Activated CD8-positive, alpha-beta T cell treated with anti-CD3 and anti-CD28 coated beads, Interleukin-2, amount 10 ng/mL, durations not matched to agents 7 days and 5 days (primary cell): ENCODE measurements at regions not wholly inside any gene's neighbourhood (a gene's known extent, or its start where the extent isn't known, plus 50 kb on each side); places are given as distances from the start of the nearest gene placed in this dataset.

ENCODE experiments used
- ATAC-seq: fragments of 150-1000 bp; cut with Tn5 transposase; one replicate; pipeline ENCODE4 v1.10.0; 2021; ENCODE audit warnings: moderate library complexity
- CTCF ChIA-PET: fragments of 350-600 bp; sonication (Branson Sonifier 250); formaldehyde crosslinking; loops from one replicate; lab custom pipeline; 2021; ENCODE audit warnings: antibody characterized with exemption; lab: Charles Lee
- POLR2A ChIA-PET: fragments of 350-600 bp; sonication (Branson Sonifier 250); formaldehyde crosslinking; loops from one replicate; lab custom pipeline; 2021; ENCODE audit warnings: antibody characterized with exemption; lab: Charles Lee
- DNase-seq: peaks from one replicate; pipeline ENCODE4 v3.0.0-alpha.2; 2020
- H3K27ac Mint-ChIP-seq: one replicate; pipeline ENCODE4 v1.8.0; 2021; ENCODE audit warnings: mild to moderate bottlenecking, mixed read lengths
- H3K27me3 Mint-ChIP-seq: one replicate; pipeline ENCODE4 v1.8.0; 2021; ENCODE audit warnings: low read depth, mixed read lengths
- H3K36me3 Mint-ChIP-seq: one replicate; pipeline ENCODE4 v1.8.0; 2021; ENCODE audit warnings: low read depth, mixed read lengths
- H3K4me1 Mint-ChIP-seq: one replicate; pipeline ENCODE4 v1.8.0; 2021; ENCODE audit warnings: low read depth, mixed read lengths
- H3K4me3 Mint-ChIP-seq: one replicate; pipeline ENCODE4 v1.8.0; 2021; ENCODE audit warnings: mild to moderate bottlenecking, mixed read lengths
- H3K9me3 Mint-ChIP-seq: one replicate; pipeline ENCODE4 v1.8.0; 2022; ENCODE audit warnings: mixed read lengths; ENCODE audit not compliant: insufficient read depth

DNA sequence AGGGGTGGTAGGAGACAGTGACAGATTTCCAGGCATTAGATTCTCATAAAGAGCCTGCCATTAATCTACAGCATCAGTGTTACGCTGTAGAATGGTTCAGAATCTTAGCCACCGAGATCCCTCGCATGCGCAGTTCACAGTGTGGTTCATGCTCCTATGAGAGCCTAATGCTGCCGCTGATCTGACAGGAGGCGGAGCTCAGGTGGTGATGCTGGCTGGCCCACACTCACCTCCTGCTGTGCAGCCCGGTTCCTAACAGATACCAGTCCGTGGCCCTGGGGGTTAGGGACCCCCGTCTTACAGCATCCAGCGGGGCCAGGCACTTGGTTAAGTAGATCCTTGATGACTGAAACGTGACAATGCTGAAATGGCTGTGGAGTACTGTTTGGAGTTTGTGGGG, 163.6 kb upstream of the C1orf21 start:
- POLR2A ChIA-PET = no interaction called here

DNA sequence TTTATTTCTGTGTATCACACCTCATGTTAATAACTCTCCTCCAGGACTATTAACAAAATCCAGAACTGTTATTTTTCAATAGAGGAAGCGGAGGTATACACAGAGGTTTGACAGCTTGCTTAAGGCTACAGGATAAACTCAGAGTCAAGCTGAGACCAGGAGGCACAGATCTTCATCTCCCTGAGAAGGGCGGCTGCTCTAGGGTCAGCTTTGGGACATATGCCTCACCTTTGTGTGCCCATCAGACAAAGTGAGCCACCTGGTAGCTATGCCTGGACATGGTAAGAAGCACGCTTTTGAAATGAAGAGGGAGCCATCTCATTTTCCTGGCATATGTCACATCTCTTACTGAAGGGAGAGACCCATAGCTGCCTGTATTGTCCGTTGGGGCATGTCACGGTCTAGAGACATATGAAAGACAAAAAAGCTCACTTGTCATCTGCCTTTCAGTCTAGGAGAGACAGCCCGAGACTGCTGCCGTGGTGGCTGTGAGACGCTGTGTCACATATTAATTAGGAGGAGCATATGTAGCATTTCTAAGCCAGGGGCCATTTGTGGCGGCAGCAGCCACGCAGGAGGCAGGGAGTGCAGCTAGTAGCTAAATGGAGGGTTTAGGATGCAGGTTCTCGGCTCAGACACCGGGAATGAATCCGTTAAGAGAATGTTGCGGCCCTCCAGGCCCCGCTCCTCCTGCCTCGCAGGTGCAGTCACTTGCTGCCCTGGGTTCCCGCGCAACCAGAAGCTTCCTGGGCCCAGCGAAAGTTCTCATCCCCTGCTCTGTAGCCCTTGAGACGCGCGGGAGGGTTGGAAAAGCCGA, 161.3 kb upstream of the C1orf21 start:
- ChIA-PET CTCF (no interaction called here), POLR2A (no interaction called here)
- H3K4me3 Mint-ChIP-seq = no peak overlapping the region
- ATAC-seq = no peak
- DNase-seq = no peak
- H3K9me3 Mint-ChIP-seq = no peaks in the 10 kb centered on the region
- no peaks in the 10 kb centered on the region for H3K27me3 Mint-ChIP-seq
- H3K36me3 Mint-ChIP-seq = no peaks in the 10 kb centered on the region
- no peak overlapping the region for H3K27ac Mint-ChIP-seq
- no peaks in the 10 kb centered on the region for H3K4me1 Mint-ChIP-seq

More for the DNA sequence above, 163.6 kb upstream of the C1orf21 start:
- Mint-ChIP-seq H3K4me3 (no peak overlapping the region), H3K9me3 (no peaks in the 10 kb centered on the region), H3K27ac (no peak overlapping the region), H3K36me3 (no peaks in the 10 kb centered on the region), H3K4me1 (no peaks in the 10 kb centered on the region), H3K27me3 (no peaks in the 10 kb centered on the region)
- CTCF ChIA-PET = interaction anchor here (1.2 to 2.6 kb wide), 6 partner anchors 70 to 578 kb away, joined by 3 to 14 read pairs (median 4); no protein-coding TSS in a partner anchor
- ATAC-seq = no peak
- no peak for DNase-seq

GRCh38 chr1:184226100-184226487, 160.7 kb upstream of the C1orf21 start:
- Mint-ChIP-seq H3K9me3 (no peaks in the 10 kb centered on the region), H3K4me1 (no peaks in the 10 kb centered on the region), H3K27ac (no peak overlapping the region), H3K36me3 (no peaks in the 10 kb centered on the region), H3K27me3 (no peaks in the 10 kb centered on the region), H3K4me3 (no peak overlapping the region)
- DNase-seq (no peak), ATAC-seq (no peak)
- ChIA-PET POLR2A (no interaction called here), CTCF (no interaction called here)

GRCh38 chr1:184228558-184228957, 158.3 kb upstream of the C1orf21 start:
- no peak for ATAC-seq
- Mint-ChIP-seq H3K36me3 (no peaks in the 10 kb centered on the region), H3K27ac (no peak overlapping the region), H3K4me1 (no peaks in the 10 kb centered on the region), H3K4me3 (no peak overlapping the region), H3K27me3 (no peaks in the 10 kb centered on the region), H3K9me3 (no peaks in the 10 kb centered on the region)
- CTCF ChIA-PET = no interaction called here
- DNase-seq = no peak
- POLR2A ChIA-PET = no interaction called here

DNA sequence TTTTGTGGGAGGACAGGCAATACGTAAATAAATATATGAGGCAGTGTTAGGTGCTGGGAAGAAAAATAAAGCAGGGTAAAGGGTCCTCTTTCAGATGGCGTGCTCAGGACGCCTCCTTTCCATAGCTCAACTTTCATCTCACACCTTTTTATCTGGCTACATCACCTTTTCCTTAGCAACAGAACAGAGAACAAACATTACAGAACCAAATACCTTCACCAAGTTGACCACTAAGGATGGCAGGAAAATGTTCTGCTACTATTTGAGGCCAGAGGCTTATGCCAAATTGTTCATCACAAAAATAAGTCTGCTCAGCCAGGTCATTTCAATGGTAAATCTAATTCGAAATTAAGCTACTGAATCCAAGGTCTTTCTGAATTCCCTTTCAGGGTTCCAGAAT, 149.2 kb upstream of the C1orf21 start:
- no peaks in the 10 kb centered on the region for H3K36me3 Mint-ChIP-seq
- no peak overlapping the region for H3K4me3 Mint-ChIP-seq
- H3K27ac Mint-ChIP-seq = no peak overlapping the region
- H3K27me3 Mint-ChIP-seq = peaks cover 2% of the 10 kb centered on the region
- DNase-seq (no peak), ATAC-seq (no peak)
- no peaks in the 10 kb centered on the region for H3K4me1 Mint-ChIP-seq
- POLR2A ChIA-PET = no interaction called here
- no peaks in the 10 kb centered on the region for H3K9me3 Mint-ChIP-seq
- CTCF ChIA-PET = interaction anchor here (1.4 kb wide), 1 partner anchor 10 kb away, joined by 5 read pairs; no protein-coding TSS in a partner anchor

DNA sequence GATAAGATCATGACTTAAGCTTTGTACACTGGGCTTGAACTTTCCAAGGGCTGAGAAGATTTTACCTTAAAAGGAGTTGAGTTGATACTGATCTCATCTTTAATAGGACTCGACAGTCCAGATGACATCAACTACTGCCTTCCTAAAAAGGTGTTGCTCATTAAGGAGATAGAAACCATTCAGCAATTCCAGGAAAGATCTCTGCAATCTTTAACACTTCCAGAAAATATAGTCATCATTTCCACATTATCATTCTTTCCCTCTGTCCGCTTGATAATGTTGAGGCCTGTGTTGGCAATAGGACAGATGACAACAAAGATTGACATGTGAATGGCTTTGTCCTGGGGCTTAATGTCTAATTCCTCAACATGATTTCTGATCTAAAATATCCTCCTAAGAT, 145.4 kb upstream of the C1orf21 start:
- ChIA-PET POLR2A (no interaction called here), CTCF (no interaction called here)
- Mint-ChIP-seq H3K9me3 (no peaks in the 10 kb centered on the region), H3K4me1 (no peaks in the 10 kb centered on the region), H3K27me3 (peaks cover 2% of the 10 kb centered on the region), H3K36me3 (no peaks in the 10 kb centered on the region), H3K4me3 (no peak overlapping the region), H3K27ac (no peak overlapping the region)
- ATAC-seq (no peak), DNase-seq (no peak)

GRCh38 chr1:184242507-184242943, 144.3 kb upstream of the C1orf21 start:
- CTCF ChIA-PET = interaction anchor here (0.6 kb wide), 1 partner anchor 99 kb away, joined by 3 read pairs; no protein-coding TSS in a partner anchor

DNA sequence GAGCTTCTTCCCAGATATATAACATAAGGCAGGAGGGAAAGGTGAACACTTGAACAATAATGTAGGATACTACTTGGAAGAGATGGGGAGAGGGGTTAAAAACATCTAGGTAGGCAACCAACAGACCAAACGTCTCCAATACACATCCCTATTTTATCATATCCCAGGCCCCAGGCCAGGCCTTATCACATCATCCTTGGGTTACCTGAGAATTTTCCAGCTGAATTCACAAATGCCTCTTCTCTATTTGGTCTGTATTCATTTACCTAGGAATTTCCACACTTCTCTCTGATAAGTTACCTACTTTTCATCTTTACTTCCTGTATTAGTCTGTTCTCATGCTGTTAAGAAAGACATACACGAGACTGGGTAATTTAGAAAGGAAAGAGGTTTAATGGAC, 141.9 kb upstream of the C1orf21 start:
- no peak for DNase-seq
- no peak overlapping the region for H3K27ac Mint-ChIP-seq
- no peaks in the 10 kb centered on the region for H3K9me3 Mint-ChIP-seq
- no peaks in the 10 kb centered on the region for H3K4me1 Mint-ChIP-seq
- H3K27me3 Mint-ChIP-seq = peaks cover 7% of the 10 kb centered on the region
- POLR2A ChIA-PET = no interaction called here
- no peaks in the 10 kb centered on the region for H3K36me3 Mint-ChIP-seq
- no peak overlapping the region for H3K4me3 Mint-ChIP-seq
- CTCF ChIA-PET = interaction anchor here (1.5 kb wide), 1 partner anchor 419 kb away, joined by 3 read pairs; no protein-coding TSS in a partner anchor
- no peak for ATAC-seq

More at GRCh38 chr1:184242507-184242943, 144.3 kb upstream of the C1orf21 start:
- Mint-ChIP-seq H3K27me3 (peaks cover 7% of the 10 kb centered on the region), H3K4me1 (no peaks in the 10 kb centered on the region), H3K27ac (no peak overlapping the region), H3K9me3 (no peaks in the 10 kb centered on the region), H3K4me3 (no peak overlapping the region), H3K36me3 (no peaks in the 10 kb centered on the region)
- POLR2A ChIA-PET = no interaction called here
- DNase-seq = no peak
- ATAC-seq = no peak

DNA sequence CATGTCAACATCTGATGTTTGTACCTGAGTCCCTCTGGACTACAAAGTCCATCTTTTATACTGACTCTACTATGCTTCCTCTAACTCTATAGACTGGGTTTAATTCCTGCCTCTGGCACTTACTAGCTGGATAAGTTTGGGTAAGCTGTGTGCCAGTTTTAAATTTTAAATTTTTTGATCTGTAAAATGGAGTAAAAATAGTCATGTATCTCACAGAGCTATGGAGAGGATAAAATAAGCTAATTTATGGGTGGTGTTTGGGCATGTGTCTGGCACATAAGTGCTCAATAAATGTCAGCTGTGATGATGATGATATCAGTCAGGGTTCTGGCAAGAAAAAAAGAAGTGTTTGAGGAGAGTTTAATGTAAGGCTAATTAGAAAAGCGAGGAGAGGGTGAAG, 139.2 kb upstream of the C1orf21 start:
- Mint-ChIP-seq H3K9me3 (no peaks in the 10 kb centered on the region), H3K36me3 (no peaks in the 10 kb centered on the region), H3K27ac (no peak overlapping the region), H3K27me3 (peaks cover 5% of the 10 kb centered on the region), H3K4me1 (no peaks in the 10 kb centered on the region), H3K4me3 (no peak overlapping the region)
- DNase-seq = no peak
- ATAC-seq = no peak
- POLR2A ChIA-PET = no interaction called here
- CTCF ChIA-PET = interaction anchor here (1.8 kb wide), 1 partner anchor 10 kb away, joined by 5 read pairs; no protein-coding TSS in a partner anchor

DNA sequence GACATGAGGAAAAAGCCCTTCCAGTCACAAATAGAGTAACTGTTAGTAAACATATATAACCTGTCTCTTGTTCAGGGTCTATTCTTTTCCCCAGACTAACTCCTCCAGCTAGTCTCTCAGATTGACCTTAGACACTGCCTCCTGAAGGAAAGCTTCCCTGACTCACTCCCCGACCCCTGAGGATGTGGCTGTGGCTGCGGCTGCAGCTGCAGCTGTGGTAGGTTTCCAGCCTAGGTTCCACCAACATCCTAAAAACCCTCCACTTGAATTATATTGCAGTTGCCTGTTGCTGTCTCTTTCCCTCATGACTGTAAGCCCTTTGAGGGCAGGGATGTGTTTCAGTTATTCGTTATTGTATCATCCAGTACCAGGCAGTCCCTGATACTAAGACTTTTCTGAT, 132.9 kb upstream of the C1orf21 start:
- Mint-ChIP-seq H3K36me3 (no peaks in the 10 kb centered on the region), H3K4me1 (no peaks in the 10 kb centered on the region), H3K27me3 (no peaks in the 10 kb centered on the region), H3K27ac (no peak overlapping the region), H3K9me3 (no peaks in the 10 kb centered on the region), H3K4me3 (no peak overlapping the region)
- ChIA-PET POLR2A (no interaction called here), CTCF (no interaction called here)
- ATAC-seq = no peak
- no peak for DNase-seq

DNA sequence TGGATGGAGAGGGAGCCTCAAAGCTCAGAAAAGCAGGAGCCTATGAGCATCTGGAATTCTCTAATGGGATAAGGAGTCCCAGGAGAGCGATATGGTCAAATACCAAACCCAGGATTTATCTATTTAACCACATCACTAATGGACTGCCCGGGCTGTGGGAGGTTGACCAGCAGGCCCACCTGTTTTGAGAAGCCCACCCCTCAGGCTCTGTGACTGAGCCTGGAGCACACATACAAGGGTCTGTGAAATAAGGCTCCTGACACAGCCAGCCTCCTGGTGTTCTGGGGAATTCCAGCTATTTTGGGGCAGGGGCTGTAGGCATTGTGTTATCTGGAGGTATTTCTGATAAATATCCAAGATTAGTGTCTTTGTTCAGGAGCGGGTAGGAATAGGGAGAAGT, 132.0 kb upstream of the C1orf21 start:
- ChIA-PET POLR2A (no interaction called here), CTCF (no interaction called here)
- H3K9me3 Mint-ChIP-seq = no peaks in the 10 kb centered on the region

GRCh38 chr1:184255560-184255959, 131.3 kb upstream of the C1orf21 start:
- ChIA-PET CTCF (no interaction called here), POLR2A (no interaction called here)
- no peak for ATAC-seq
- no peak for DNase-seq
- no peaks in the 10 kb centered on the region for H3K9me3 Mint-ChIP-seq
- H3K4me3 Mint-ChIP-seq = no peak overlapping the region
- H3K4me1 Mint-ChIP-seq = no peaks in the 10 kb centered on the region
- no peaks in the 10 kb centered on the region for H3K27me3 Mint-ChIP-seq
- no peaks in the 10 kb centered on the region for H3K36me3 Mint-ChIP-seq
- no peak overlapping the region for H3K27ac Mint-ChIP-seq

More for the DNA sequence above, 132.0 kb upstream of the C1orf21 start:
- no peak overlapping the region for H3K4me3 Mint-ChIP-seq
- no peak overlapping the region for H3K27ac Mint-ChIP-seq
- H3K36me3 Mint-ChIP-seq = no peaks in the 10 kb centered on the region
- H3K4me1 Mint-ChIP-seq = no peaks in the 10 kb centered on the region
- H3K27me3 Mint-ChIP-seq = no peaks in the 10 kb centered on the region
- DNase-seq (no peak), ATAC-seq (no peak)
